Astrocyte (in vitro differentiated cells and primary cell): ENCODE measurements at regions not wholly inside any gene's neighbourhood (a gene's known extent, or its start where the extent isn't known, plus 50 kb on each side); places are given as distances from the start of the nearest gene placed in this dataset.
"Not testable (repeated sequence)": the region's sequence is repeated elsewhere in the genome, so short reads cannot be mapped to it uniquely, and the experiment has no call there.

ENCODE experiments used
- DNase-seq: peaks from one replicate; pipeline ENCODE4 v3.0.0-alpha.2; 2010; ENCODE audit warnings: low read depth
- FAIRE-seq: peaks from 2 replicates; lab custom pipeline; 2011; peaks lifted over from hg19 to GRCh38; lab: Jason Lieb, UNC
- H2AFZ ChIP-seq: 2 replicates; pipeline ENCODE4 v1.6.0; 2012; ENCODE audit warnings: low read depth, low read length, inconsistent platforms
- H3K27ac ChIP-seq: 2 replicates; pipeline ENCODE4 v1.5.1; 2011; ENCODE audit warnings: low read depth, low read length, inconsistent platforms
- H3K27me3 ChIP-seq: 2 replicates; pipeline ENCODE4 v1.6.0; 2011; ENCODE audit warnings: low read length, inconsistent platforms; ENCODE audit not compliant: insufficient read depth
- H3K36me3 ChIP-seq: 2 replicates; pipeline ENCODE4 v1.5.1; 2011; ENCODE audit warnings: low read length, inconsistent platforms; ENCODE audit not compliant: insufficient read depth
- H3K4me1 ChIP-seq: 2 replicates; pipeline ENCODE4 v1.5.1; 2011; ENCODE audit warnings: low read length, inconsistent platforms; ENCODE audit not compliant: insufficient read depth
- H3K4me2 ChIP-seq: 2 replicates; pipeline ENCODE4 v1.6.0; 2012; ENCODE audit warnings: low read length, inconsistent platforms
- H3K4me3 ChIP-seq: 2 replicates; pipeline ENCODE4 v1.5.1; 2011; ENCODE audit warnings: low read depth, mild to moderate bottlenecking, low read length, inconsistent platforms; ENCODE audit not compliant: insufficient read depth
- H3K79me2 ChIP-seq: 2 replicates; pipeline ENCODE4 v1.6.0; 2012; ENCODE audit warnings: mild to moderate bottlenecking, low read length, inconsistent platforms; ENCODE audit not compliant: insufficient read depth
- H3K9ac ChIP-seq: 2 replicates; pipeline ENCODE4 v1.6.0; 2012; ENCODE audit warnings: mild to moderate bottlenecking, low read length, inconsistent platforms
- H3K9me3 ChIP-seq: 2 replicates; pipeline ENCODE4 v1.5.1; 2012; ENCODE audit warnings: low read depth, mild to moderate bottlenecking, low read length, inconsistent platforms; ENCODE audit not compliant: insufficient read depth
- H4K20me1 ChIP-seq: 2 replicates; pipeline ENCODE4 v1.6.0; 2012; ENCODE audit warnings: low read length, inconsistent platforms; ENCODE audit not compliant: insufficient read depth
- H3K27ac Mint-ChIP-seq: one replicate; pipeline ENCODE4 v1.8.0; 2021; ENCODE audit warnings: mild to moderate bottlenecking, mixed read lengths; ENCODE audit not compliant: unreplicated experiment
- H3K27me3 Mint-ChIP-seq: one replicate; pipeline ENCODE4 v1.8.0; 2021; ENCODE audit warnings: low read depth, mixed read lengths; ENCODE audit not compliant: unreplicated experiment
- H3K36me3 Mint-ChIP-seq: one replicate; pipeline ENCODE4 v1.8.0; 2021; ENCODE audit warnings: low read depth, mixed read lengths; ENCODE audit not compliant: unreplicated experiment
- H3K4me1 Mint-ChIP-seq: one replicate; pipeline ENCODE4 v1.8.0; 2021; ENCODE audit warnings: low read depth, mixed read lengths; ENCODE audit not compliant: unreplicated experiment
- H3K4me3 Mint-ChIP-seq: one replicate; pipeline ENCODE4 v1.8.0; 2021; ENCODE audit warnings: mild to moderate bottlenecking, moderate library complexity, mixed read lengths; ENCODE audit not compliant: unreplicated experiment
- H3K9me3 Mint-ChIP-seq: one replicate; pipeline ENCODE4 v1.8.0; 2021; ENCODE audit warnings: mild to moderate bottlenecking, mixed read lengths; ENCODE audit not compliant: unreplicated experiment
- EZH2 ChIP-seq: IDR thresholded peaks from 2 replicates; pipeline ENCODE4 v1.6.1; 2012; ENCODE audit warnings: mild to moderate bottlenecking, low read length, inconsistent platforms; ENCODE audit not compliant: insufficient read depth
- TF ChIP-seq, protein P1 (sequence below): IDR thresholded peaks from 2 replicates; pipeline ENCODE4 v1.5.1; 2011; ENCODE audit warnings: low read depth, mild to moderate bottlenecking, inconsistent platforms, low read length, moderate library complexity; ENCODE audit not compliant: insufficient read depth

DNA sequence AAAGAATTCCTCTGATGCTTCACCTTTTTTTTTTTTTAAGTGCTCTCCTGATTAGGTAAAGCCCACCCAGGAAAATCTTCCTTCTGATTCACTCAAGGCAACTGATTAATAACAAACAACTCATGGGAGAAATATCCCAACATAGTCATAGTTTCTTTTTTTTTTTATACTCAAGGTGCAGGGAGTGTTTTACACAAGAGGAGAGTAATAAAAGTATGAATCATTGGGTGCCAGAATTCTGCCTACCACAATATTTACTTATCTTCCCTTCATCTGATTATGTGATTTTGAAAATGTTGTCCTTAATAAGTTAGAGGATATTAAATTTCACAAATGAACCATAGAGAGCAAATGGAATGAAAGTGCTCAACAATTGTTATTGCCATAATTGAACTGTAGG, 329.9 kb downstream of the TECRL start:
- no peak for FAIRE-seq

DNA sequence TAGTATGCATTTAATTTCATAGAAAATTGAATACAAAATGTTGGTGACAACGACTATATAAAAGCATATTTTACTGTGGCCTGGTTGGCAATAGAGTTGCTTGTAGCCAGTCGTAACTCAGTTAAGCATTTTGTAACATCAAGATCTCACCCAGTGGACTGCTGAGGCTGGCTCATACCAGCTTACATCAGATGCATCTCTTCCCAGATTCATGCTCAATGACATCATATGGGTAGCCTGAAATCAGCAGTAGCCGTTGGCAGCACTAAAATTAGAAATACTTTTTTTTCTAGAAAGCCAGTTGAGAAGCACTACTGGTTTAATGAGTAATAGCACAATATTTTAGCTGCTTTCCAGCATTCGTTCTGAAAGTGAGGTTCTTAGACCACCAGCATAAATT, 341.2 kb downstream of the TECRL start:
- no peak overlapping the region for H3K4me3 ChIP-seq
- no peaks in the 10 kb centered on the region for H4K20me1 ChIP-seq
- H3K27me3 ChIP-seq, result no peaks in the 10 kb centered on the region
- H3K4me1 ChIP-seq, result no peaks in the 10 kb centered on the region
- no peak for DNase-seq
- Mint-ChIP-seq H3K27ac (peak overlapping the region; percentile 98), H3K27me3 (no peaks in the 10 kb centered on the region), H3K4me1 (peaks cover 11% of the 10 kb centered on the region), H3K4me3 (no peak overlapping the region), H3K9me3 (no peaks in the 10 kb centered on the region), H3K36me3 (no peaks in the 10 kb centered on the region)
- no peak overlapping the region for H3K4me2 ChIP-seq
- H3K9me3 ChIP-seq, result no peaks in the 10 kb centered on the region
- TF ChIP-seq EZH2, result no peak
- TF ChIP-seq, protein P1, sequence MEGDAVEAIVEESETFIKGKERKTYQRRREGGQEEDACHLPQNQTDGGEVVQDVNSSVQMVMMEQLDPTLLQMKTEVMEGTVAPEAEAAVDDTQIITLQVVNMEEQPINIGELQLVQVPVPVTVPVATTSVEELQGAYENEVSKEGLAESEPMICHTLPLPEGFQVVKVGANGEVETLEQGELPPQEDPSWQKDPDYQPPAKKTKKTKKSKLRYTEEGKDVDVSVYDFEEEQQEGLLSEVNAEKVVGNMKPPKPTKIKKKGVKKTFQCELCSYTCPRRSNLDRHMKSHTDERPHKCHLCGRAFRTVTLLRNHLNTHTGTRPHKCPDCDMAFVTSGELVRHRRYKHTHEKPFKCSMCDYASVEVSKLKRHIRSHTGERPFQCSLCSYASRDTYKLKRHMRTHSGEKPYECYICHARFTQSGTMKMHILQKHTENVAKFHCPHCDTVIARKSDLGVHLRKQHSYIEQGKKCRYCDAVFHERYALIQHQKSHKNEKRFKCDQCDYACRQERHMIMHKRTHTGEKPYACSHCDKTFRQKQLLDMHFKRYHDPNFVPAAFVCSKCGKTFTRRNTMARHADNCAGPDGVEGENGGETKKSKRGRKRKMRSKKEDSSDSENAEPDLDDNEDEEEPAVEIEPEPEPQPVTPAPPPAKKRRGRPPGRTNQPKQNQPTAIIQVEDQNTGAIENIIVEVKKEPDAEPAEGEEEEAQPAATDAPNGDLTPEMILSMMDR, result no peak
- H3K36me3 ChIP-seq, result no peaks in the 10 kb centered on the region
- no peak overlapping the region for H3K9ac ChIP-seq
- no peaks in the 10 kb centered on the region for H3K79me2 ChIP-seq
- no peak for FAIRE-seq
- H2AFZ ChIP-seq, result no peak overlapping the region
- H3K27ac ChIP-seq, result no peak overlapping the region

More for the DNA sequence above, 329.9 kb downstream of the TECRL start:
- H3K9ac ChIP-seq, result no peak overlapping the region
- no peaks in the 10 kb centered on the region for H3K36me3 ChIP-seq
- H3K27me3 Mint-ChIP-seq, result no peaks in the 10 kb centered on the region
- H3K4me1 ChIP-seq, result no peaks in the 10 kb centered on the region
- no peaks in the 10 kb centered on the region for H3K79me2 ChIP-seq
- H3K4me3 ChIP-seq, result no peak overlapping the region
- no peak overlapping the region for H3K27ac ChIP-seq
- no peak overlapping the region for H2AFZ ChIP-seq
- no peak overlapping the region for H3K27ac Mint-ChIP-seq
- no peaks in the 10 kb centered on the region for H4K20me1 ChIP-seq
- H3K9me3 Mint-ChIP-seq, result peaks cover 4% of the 10 kb centered on the region
- no peak overlapping the region for H3K4me3 Mint-ChIP-seq
- H3K36me3 Mint-ChIP-seq, result no peaks in the 10 kb centered on the region
- TF ChIP-seq EZH2, result no peak
- TF ChIP-seq, protein P1, result no peak
- no peaks in the 10 kb centered on the region for H3K27me3 ChIP-seq
- no peak for DNase-seq
- no peaks in the 10 kb centered on the region for H3K9me3 ChIP-seq
- no peaks in the 10 kb centered on the region for H3K4me1 Mint-ChIP-seq
- H3K4me2 ChIP-seq, result no peak overlapping the region

DNA sequence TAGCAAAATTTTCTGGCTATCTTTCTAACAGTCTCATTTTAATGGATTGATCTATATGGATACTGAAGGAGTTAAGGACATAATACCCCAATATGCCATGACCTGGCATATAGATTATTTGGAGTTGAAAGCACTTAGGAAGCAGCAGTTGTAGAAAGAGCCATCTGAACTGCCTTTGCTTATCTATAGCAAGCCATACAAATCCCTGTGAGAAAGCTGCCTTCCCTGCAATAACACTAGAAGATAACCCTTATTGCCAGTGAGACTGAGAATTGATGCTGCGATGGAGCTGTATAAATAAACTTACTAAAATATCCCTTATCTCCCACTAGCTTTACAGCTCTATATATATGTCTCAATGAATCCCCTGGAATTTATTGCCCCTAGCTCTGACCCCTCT, 346.3 kb downstream of the TECRL start:
- Mint-ChIP-seq H3K27me3 (no peaks in the 10 kb centered on the region), H3K27ac (no peak overlapping the region), H3K9me3 (no peaks in the 10 kb centered on the region), H3K4me1 (peaks cover 7% of the 10 kb centered on the region), H3K4me3 (no peak overlapping the region), H3K36me3 (no peaks in the 10 kb centered on the region)
- no peak for FAIRE-seq
- DNase-seq, result no peak
- H3K9ac ChIP-seq, result no peak overlapping the region
- no peaks in the 10 kb centered on the region for H3K4me1 ChIP-seq
- no peaks in the 10 kb centered on the region for H3K9me3 ChIP-seq
- no peaks in the 10 kb centered on the region for H3K27me3 ChIP-seq
- H4K20me1 ChIP-seq, result no peaks in the 10 kb centered on the region
- H3K4me3 ChIP-seq, result no peak overlapping the region
- TF ChIP-seq, protein P1, result no peak
- no peak for TF ChIP-seq EZH2
- H2AFZ ChIP-seq, result no peak overlapping the region
- no peaks in the 10 kb centered on the region for H3K36me3 ChIP-seq
- no peak overlapping the region for H3K27ac ChIP-seq
- H3K4me2 ChIP-seq, result no peak overlapping the region
- H3K79me2 ChIP-seq, result no peaks in the 10 kb centered on the region

DNA sequence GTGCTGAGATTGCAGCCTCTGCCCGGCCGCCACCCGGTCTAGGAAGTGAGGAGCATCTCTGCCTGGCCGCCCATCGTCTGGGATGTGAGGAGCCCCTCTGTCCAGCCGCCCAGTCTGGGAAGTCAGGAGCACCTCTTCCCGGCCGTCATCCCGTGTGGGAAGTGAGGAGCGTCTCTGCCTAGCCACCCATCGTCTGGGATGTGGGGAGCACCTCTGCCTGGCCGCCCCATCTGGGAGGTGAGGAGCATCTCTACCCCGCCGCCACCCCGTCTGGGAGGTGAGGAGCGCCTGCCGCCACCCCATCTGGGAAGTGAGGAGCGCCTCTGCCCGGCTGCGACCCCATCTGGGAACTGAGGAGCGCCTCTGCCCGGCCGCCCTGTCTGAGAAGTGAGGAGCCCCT, 372.2 kb downstream of the TECRL start:
- H3K4me1 ChIP-seq, H3K79me2 ChIP-seq, H3K4me2 ChIP-seq, H2AFZ ChIP-seq, H3K27me3 ChIP-seq, H3K4me1 Mint-ChIP-seq, FAIRE-seq, H3K27me3 Mint-ChIP-seq, H3K9ac ChIP-seq, DNase-seq, H3K36me3 ChIP-seq, H4K20me1 ChIP-seq, H3K4me3 ChIP-seq, H3K4me3 Mint-ChIP-seq, H3K27ac Mint-ChIP-seq, H3K9me3 Mint-ChIP-seq, H3K36me3 Mint-ChIP-seq, H3K27ac ChIP-seq, H3K9me3 ChIP-seq: not testable (repeated sequence)
